GM10248 (cell line): ENCODE measurements at regions not wholly inside any gene's neighbourhood (a gene's known extent, or its start where the extent isn't known, plus 50 kb on each side); places are given as distances from the start of the nearest gene placed in this dataset.

ENCODE experiments used
- CTCF ChIA-PET: fragments of 300-600 bp; sonication (Branson Sonifier 250); formaldehyde crosslinking; extraction: SDS; loops from one replicate; lab custom pipeline; 2021; ENCODE audit warnings: antibody characterized with exemption; lab: Yijun Ruan, JAX
- POLR2A ChIA-PET: fragments of 350-650 bp; sonication (Branson Sonifier 250); formaldehyde crosslinking; extraction: SDS; loops from one replicate; lab custom pipeline; 2020; ENCODE audit warnings: antibody characterized with exemption; lab: Yijun Ruan, JAX
- DNase-seq: peaks from one replicate; pipeline ENCODE4 v3.0.0; 2012; ENCODE audit errors: extremely low spot score
- CTCF ChIP-seq: IDR thresholded peaks from 2 replicates; pipeline ENCODE4 v1.5.1; 2012; ENCODE audit warnings: mild to moderate bottlenecking, low read depth; ENCODE audit errors: extremely low read depth, missing control alignments, control extremely low read depth

GRCh38 chrX:96433409-96434077 lies 251.1 kb upstream of the DIAPH2 start:
- ChIA-PET CTCF (no interaction called here), POLR2A (no interaction called here)
- no peak for DNase-seq
- TF ChIP-seq CTCF = no peak

GRCh38 chrX:96435378-96436035 lies 249.1 kb upstream of the DIAPH2 start:
- ChIA-PET POLR2A (no interaction called here), CTCF (no interaction called here)
- TF ChIP-seq CTCF = no peak
- DNase-seq = no peak

- TF ChIP-seq CTCF = no peak
- POLR2A ChIA-PET = no interaction called here
- CTCF ChIA-PET = no interaction called here
- no peak for DNase-seq
Measured at GRCh38 chrX:96436105-96436504, 248.5 kb upstream of the DIAPH2 start.

- no peak for DNase-seq
- TF ChIP-seq CTCF = no peak
- CTCF ChIA-PET = no interaction called here
- POLR2A ChIA-PET = no interaction called here
Measured at GRCh38 chrX:96438803-96439202, 245.8 kb upstream of the DIAPH2 start.

GRCh38 chrX:96440941-96441340 lies 243.7 kb upstream of the DIAPH2 start:
- DNase-seq = no peak
- ChIA-PET POLR2A (no interaction called here), CTCF (no interaction called here)
- no peak for TF ChIP-seq CTCF

- DNase-seq = no peak
- CTCF ChIA-PET = no interaction called here
- POLR2A ChIA-PET = no interaction called here
- no peak for TF ChIP-seq CTCF
Measured at GRCh38 chrX:96445531-96446065, 239.0 kb upstream of the DIAPH2 start.
